ENCODE measurements at regions not wholly inside any gene's neighbourhood (a gene's known extent, or its start where the extent isn't known, plus 50 kb on each side); places are given as distances from the start of the nearest gene placed in this dataset.

DNA sequence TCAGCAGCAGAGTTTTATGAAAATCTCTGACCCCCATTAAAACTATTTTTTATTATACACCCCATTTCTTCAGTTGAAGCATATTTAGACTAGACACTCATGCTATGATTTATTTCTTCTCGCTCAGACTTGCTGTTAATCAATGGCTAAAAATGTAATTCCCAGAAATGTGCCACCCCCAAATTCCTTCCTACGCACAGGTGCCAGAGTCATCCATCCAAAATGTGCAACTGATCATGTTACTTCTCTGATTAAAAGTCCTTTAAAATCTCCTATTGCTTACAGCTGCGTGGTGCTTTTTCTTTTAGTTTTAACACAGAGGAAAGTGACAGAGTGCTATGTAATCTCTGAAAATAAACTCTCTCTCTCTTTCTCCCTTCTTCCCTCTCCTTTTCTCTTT, 954.4 kb downstream of the NCAM2 start:
- H2AFZ ChIP-seq (ENCODE audit: low read depth, low read length, severe bottlenecking), result peak overlapping the region; percentile 51
- no peaks in the 10 kb centered on the region for H3K9me2 ChIP-seq (replicated peaks; ENCODE audit: insufficient read depth, low read length)
- H4K20me1 ChIP-seq (ENCODE audit: low read depth, low read length), result no peaks in the 10 kb centered on the region
- TF ChIP-seq, protein P1, sequence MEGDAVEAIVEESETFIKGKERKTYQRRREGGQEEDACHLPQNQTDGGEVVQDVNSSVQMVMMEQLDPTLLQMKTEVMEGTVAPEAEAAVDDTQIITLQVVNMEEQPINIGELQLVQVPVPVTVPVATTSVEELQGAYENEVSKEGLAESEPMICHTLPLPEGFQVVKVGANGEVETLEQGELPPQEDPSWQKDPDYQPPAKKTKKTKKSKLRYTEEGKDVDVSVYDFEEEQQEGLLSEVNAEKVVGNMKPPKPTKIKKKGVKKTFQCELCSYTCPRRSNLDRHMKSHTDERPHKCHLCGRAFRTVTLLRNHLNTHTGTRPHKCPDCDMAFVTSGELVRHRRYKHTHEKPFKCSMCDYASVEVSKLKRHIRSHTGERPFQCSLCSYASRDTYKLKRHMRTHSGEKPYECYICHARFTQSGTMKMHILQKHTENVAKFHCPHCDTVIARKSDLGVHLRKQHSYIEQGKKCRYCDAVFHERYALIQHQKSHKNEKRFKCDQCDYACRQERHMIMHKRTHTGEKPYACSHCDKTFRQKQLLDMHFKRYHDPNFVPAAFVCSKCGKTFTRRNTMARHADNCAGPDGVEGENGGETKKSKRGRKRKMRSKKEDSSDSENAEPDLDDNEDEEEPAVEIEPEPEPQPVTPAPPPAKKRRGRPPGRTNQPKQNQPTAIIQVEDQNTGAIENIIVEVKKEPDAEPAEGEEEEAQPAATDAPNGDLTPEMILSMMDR (IDR thresholded peaks at IDR 0.05; ENCODE audit: insufficient read depth, low read length, poor library complexity, severe bottlenecking), result no peak
- no peak for TF ChIP-seq EZH2phosphoT487 (conservative IDR thresholded peaks at IDR 0.05; ENCODE audit: low read length)
- no peak overlapping the region for H3K9ac ChIP-seq (ENCODE audit: low read length)
- no peak overlapping the region for H3K4me3 ChIP-seq (ENCODE audit: insufficient read depth, low read length, poor library complexity, severe bottlenecking)
- H3K79me2 ChIP-seq (ENCODE audit: insufficient read depth, low read length), result no peaks in the 10 kb centered on the region
- H3K36me3 ChIP-seq (ENCODE audit: low read length), result no peaks in the 10 kb centered on the region
- no peak overlapping the region for H3K27ac ChIP-seq (ENCODE audit: low read depth, low read length)
- H3K9me3 ChIP-seq (ENCODE audit: insufficient read depth, low read length), result no peaks in the 10 kb centered on the region
- no peaks in the 10 kb centered on the region for H3K27me3 ChIP-seq (ENCODE audit: low read length)
- no peak overlapping the region for H3K4me2 ChIP-seq (ENCODE audit: low read depth, low read length, poor library complexity, severe bottlenecking)
- no peaks in the 10 kb centered on the region for H3F3A ChIP-seq (ENCODE audit: insufficient read depth)

DNA sequence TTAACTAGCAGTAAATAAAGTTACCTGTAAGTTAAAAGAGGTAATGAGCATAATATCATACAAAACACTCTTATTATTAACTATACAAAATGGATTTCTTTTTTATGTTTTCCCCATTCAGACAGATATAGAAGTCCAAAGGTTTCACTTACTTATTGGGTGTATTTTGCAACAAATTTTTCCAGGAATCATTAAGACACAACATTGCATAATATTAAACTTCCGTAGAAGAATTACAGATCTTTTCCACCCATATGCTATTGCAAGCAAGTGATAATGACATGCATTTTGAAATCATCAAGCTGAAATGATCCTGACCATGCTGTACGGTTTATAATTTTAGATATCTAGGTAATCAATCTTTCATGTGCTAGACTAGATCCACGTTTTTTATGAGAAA, 957.0 kb downstream of the NCAM2 start:
- no peaks in the 10 kb centered on the region for H4K20me1 ChIP-seq (ENCODE audit: low read depth, low read length)
- H2AFZ ChIP-seq (ENCODE audit: low read depth, low read length, severe bottlenecking), result no peak overlapping the region
- no peak overlapping the region for H3K4me2 ChIP-seq (ENCODE audit: low read depth, low read length, poor library complexity, severe bottlenecking)
- H3K4me3 ChIP-seq (ENCODE audit: insufficient read depth, low read length, poor library complexity, severe bottlenecking), result no peak overlapping the region
- H3F3A ChIP-seq (ENCODE audit: insufficient read depth), result no peaks in the 10 kb centered on the region
- TF ChIP-seq, protein P1 (IDR thresholded peaks at IDR 0.05; ENCODE audit: insufficient read depth, low read length, poor library complexity, severe bottlenecking), result no peak
- TF ChIP-seq EZH2phosphoT487 (conservative IDR thresholded peaks at IDR 0.05; ENCODE audit: low read length), result no peak
- H3K9me3 ChIP-seq (ENCODE audit: insufficient read depth, low read length), result no peaks in the 10 kb centered on the region
- no peaks in the 10 kb centered on the region for H3K36me3 ChIP-seq (ENCODE audit: low read length)
- no peaks in the 10 kb centered on the region for H3K79me2 ChIP-seq (ENCODE audit: insufficient read depth, low read length)
- H3K27ac ChIP-seq (ENCODE audit: low read depth, low read length), result no peak overlapping the region
- no peak overlapping the region for H3K9ac ChIP-seq (ENCODE audit: low read length)
- H3K27me3 ChIP-seq (ENCODE audit: low read length), result no peaks in the 10 kb centered on the region
- H3K9me2 ChIP-seq (replicated peaks; ENCODE audit: insufficient read depth, low read length), result no peaks in the 10 kb centered on the region

DNA sequence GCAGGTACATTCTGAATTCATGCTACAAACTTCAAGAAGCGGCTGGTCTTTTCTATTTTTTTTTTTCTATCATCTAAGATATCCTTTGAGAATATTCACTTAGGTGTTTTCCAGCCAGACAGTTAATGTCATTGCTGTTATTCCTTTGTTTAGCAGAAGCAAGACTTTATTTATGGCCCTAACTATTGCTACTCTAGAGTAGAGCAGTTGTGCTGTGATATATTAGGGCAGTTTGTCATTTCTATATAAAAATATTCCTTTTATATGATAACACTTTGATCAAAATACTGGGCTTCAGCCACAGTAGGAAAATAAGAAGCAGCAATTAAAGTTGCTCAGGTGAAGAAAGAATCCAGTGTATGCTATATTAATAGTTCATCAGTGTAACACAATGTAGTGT, 959.3 kb downstream of the NCAM2 start:
- Histone ChIP-seq H3K9me2 (replicated peaks; ENCODE audit: insufficient read depth, low read length) (no peaks in the 10 kb centered on the region), H3K27me3 (ENCODE audit: low read length) (no peaks in the 10 kb centered on the region), H3K4me3 (ENCODE audit: insufficient read depth, low read length, poor library complexity, severe bottlenecking) (no peak overlapping the region), H2AFZ (ENCODE audit: low read depth, low read length, severe bottlenecking) (peak overlapping the region; percentile 82), H3K79me2 (ENCODE audit: insufficient read depth, low read length) (no peaks in the 10 kb centered on the region), H3K9ac (ENCODE audit: low read length) (no peak overlapping the region), H4K20me1 (ENCODE audit: low read depth, low read length) (no peaks in the 10 kb centered on the region), H3F3A (ENCODE audit: insufficient read depth) (no peaks in the 10 kb centered on the region), H3K9me3 (ENCODE audit: insufficient read depth, low read length) (no peaks in the 10 kb centered on the region; the same call in 1 of the 2 replicates), H3K36me3 (ENCODE audit: low read length) (no peaks in the 10 kb centered on the region), H3K27ac (ENCODE audit: low read depth, low read length) (no peak overlapping the region), H3K4me2 (ENCODE audit: low read depth, low read length, poor library complexity, severe bottlenecking) (no peak overlapping the region)
- TF ChIP-seq, protein P1 (IDR thresholded peaks at IDR 0.05; ENCODE audit: insufficient read depth, low read length, poor library complexity, severe bottlenecking), result no peak
- TF ChIP-seq EZH2phosphoT487 (conservative IDR thresholded peaks at IDR 0.05; ENCODE audit: low read length), result no peak
